ENCODE measurements at regions not wholly inside any gene's neighbourhood (a gene's known extent, or its start where the extent isn't known, plus 50 kb on each side); places are given as distances from the start of the nearest gene placed in this dataset.
"Not testable (repeated sequence)": the region's sequence is repeated elsewhere in the genome, so short reads cannot be mapped to it uniquely, and the experiment has no call there.

DNA sequence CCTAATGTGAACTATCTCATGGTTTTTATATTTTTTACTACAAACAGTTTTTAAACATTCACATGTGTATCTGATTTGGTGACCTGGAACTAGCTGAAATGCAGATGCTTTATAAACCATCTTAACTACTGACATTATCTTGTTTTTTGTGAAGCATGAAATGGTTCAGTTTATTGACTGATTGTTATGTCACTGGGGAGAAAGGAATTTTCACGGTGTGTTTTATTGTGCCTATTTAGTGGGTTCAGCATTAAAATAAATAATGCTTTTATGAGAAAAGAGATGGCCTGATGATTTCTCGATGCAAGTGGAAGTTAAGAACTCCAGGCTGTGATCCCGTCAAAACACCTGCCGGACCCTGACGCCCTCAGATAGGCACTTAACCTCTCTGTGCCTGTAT lies 79.9 kb upstream of the KIF26B start:
- H3K4me1 Mint-ChIP-seq = peaks cover 9% of the 10 kb centered on the region
- no peaks in the 10 kb centered on the region for H3K27me3 Mint-ChIP-seq (ENCODE audit: low read depth)
- peaks cover 25% of the 10 kb centered on the region for H3K9me3 Mint-ChIP-seq
- DNase-seq (ENCODE audit: low spot score in 2 of 2, unreplicated experiment in 2 of 2) = no peak
- H3K27ac Mint-ChIP-seq = no peak overlapping the region
- TF ChIP-seq, protein P1, sequence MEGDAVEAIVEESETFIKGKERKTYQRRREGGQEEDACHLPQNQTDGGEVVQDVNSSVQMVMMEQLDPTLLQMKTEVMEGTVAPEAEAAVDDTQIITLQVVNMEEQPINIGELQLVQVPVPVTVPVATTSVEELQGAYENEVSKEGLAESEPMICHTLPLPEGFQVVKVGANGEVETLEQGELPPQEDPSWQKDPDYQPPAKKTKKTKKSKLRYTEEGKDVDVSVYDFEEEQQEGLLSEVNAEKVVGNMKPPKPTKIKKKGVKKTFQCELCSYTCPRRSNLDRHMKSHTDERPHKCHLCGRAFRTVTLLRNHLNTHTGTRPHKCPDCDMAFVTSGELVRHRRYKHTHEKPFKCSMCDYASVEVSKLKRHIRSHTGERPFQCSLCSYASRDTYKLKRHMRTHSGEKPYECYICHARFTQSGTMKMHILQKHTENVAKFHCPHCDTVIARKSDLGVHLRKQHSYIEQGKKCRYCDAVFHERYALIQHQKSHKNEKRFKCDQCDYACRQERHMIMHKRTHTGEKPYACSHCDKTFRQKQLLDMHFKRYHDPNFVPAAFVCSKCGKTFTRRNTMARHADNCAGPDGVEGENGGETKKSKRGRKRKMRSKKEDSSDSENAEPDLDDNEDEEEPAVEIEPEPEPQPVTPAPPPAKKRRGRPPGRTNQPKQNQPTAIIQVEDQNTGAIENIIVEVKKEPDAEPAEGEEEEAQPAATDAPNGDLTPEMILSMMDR (IDR thresholded peaks at IDR 0.05; ENCODE audit: unreplicated experiment) = no peak
- H3K4me3 Mint-ChIP-seq = no peak overlapping the region
- H3K36me3 Mint-ChIP-seq = peaks cover 16% of the 10 kb centered on the region

DNA sequence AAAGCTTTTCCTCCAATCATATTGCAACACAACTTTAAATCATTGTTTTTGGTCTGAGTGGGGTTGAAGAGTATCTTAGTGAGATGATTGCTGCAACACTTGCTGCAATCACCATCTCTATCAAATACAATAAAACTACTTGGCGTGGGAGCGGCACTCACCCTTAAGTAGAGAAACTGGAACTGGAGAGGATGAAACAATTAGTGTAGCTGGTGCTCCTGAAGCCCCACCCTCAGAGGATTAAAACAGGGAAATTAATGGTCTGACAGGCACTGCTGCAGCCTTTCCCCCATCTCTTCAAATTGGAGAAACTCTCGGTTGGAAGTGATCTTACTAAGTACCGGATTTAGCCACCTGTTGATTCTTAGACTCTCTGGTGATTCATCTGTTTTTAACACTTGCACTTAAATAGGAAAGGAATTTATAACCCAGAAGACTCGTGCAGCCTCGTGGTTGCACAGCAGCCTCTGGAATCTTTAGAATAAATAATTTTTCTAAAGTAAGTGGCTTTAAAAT lies 80.5 kb upstream of the KIF26B start:
- Mint-ChIP-seq H3K27ac (no peak overlapping the region), H3K9me3 (peaks cover 25% of the 10 kb centered on the region)
- TF ChIP-seq, protein P1 (IDR thresholded peaks at IDR 0.05; ENCODE audit: unreplicated experiment) = no peak

DNA sequence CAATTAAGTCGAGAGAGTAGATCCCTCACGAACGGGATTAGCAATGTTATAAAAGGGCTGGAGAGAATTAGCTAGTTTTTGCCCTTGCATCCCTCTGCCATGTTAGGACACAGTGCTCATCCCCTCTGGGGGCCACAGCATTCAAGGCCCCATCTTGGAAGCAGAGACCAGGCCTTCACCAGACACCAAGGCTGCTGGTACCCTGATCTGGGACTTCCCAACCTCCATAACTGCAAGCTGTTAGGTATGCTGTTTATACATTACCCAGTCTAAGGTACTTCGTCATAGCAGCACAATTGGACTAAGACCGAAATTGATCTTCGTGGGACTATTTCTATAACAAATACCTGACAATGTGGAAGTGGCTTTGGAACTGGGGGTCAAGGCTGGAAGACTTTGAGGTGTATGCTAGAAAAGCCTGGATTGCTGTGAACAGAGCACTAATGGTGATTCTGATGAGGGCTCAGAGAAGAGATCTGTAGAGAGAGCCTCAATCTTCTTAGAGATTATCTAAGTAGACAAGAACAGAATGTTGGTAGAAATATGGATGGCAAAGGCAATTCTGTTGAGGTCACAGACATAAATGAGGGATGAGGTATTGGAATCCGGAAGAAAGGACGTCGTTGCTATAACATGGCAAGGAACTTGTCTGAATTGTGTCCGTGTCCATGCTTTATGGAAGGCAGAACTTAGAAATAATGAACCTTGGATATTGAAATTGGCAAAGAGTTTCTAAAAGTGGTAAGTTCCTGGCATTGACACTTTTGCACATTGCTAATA lies 83.8 kb upstream of the KIF26B start:
- Mint-ChIP-seq H3K4me3 (no peak overlapping the region), H3K27ac (no peak overlapping the region), H3K36me3 (peaks cover 16% of the 10 kb centered on the region), H3K27me3 (ENCODE audit: low read depth) (no peaks in the 10 kb centered on the region), H3K4me1 (peaks cover 9% of the 10 kb centered on the region), H3K9me3 (peaks cover 19% of the 10 kb centered on the region)
- TF ChIP-seq, protein P1 (IDR thresholded peaks at IDR 0.05; ENCODE audit: unreplicated experiment) = no peak
- no peak for DNase-seq (ENCODE audit: low spot score in 2 of 2, unreplicated experiment in 2 of 2)

More for the DNA sequence above, 80.5 kb upstream of the KIF26B start:
- peaks cover 9% of the 10 kb centered on the region for H3K4me1 Mint-ChIP-seq
- H3K4me3 Mint-ChIP-seq = no peak overlapping the region
- DNase-seq (ENCODE audit: low spot score in 2 of 2, unreplicated experiment in 2 of 2) = no peak
- H3K36me3 Mint-ChIP-seq = peaks cover 16% of the 10 kb centered on the region
- H3K27me3 Mint-ChIP-seq (ENCODE audit: low read depth) = no peaks in the 10 kb centered on the region

DNA sequence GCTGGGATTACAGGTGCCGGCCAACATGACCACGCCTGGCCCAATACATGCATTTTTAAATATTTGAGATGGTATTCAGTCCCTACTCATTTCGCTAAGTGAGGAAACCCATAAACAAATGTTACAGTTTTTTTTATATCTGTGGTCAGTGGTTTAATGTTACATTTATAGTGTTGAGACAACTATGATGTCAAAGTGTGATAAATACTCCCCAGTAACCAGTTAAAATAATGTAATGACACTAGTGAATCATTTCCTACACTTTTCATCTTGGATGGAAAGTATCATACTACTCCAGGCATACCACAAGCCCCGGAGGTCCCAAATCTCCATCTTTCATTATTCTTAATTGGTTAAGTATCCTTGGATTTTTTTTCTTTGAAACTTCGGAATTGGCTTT lies 87.5 kb upstream of the KIF26B start:
- Mint-ChIP-seq H3K27me3 (ENCODE audit: low read depth) (no peaks in the 10 kb centered on the region), H3K27ac (no peak overlapping the region), H3K4me1 (no peaks in the 10 kb centered on the region), H3K9me3 (peaks cover 19% of the 10 kb centered on the region), H3K36me3 (peaks cover 13% of the 10 kb centered on the region), H3K4me3 (no peak overlapping the region)
- DNase-seq (ENCODE audit: low spot score in 2 of 2, unreplicated experiment in 2 of 2) = no peak
- TF ChIP-seq, protein P1 (IDR thresholded peaks at IDR 0.05; ENCODE audit: unreplicated experiment) = no peak

DNA sequence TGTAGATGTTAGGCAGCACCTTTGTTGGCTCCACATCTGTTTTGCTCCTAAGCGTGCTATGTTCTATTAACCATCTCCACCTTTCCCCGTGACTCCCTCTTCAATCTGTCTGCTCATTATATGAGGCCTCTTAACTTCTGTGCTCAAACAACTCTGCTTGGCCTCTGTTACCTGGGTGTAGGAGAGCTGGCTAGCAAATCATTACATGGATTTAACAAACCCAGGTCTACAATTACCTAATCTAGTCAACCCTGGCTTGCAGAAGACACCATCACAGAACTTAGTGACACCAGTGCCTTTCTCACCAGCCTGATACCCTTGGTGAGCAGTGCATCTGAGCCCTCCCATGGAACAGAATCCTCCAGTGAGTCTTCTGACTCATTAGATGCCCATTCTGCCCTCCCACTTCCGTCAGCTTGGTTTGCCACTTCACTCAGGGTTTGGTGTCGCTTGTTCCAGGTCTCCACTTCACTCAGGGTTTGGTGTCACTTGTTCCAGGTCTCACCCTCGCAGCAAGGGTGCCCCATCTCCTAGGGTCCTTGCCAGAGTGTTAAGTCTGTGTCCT lies 92.0 kb upstream of the KIF26B start:
- Mint-ChIP-seq H3K4me1 (peaks cover 12% of the 10 kb centered on the region), H3K4me3 (no peak overlapping the region), H3K9me3 (peaks cover 7% of the 10 kb centered on the region), H3K36me3 (peaks cover 3% of the 10 kb centered on the region), H3K27me3 (ENCODE audit: low read depth) (no peaks in the 10 kb centered on the region), H3K27ac (no peak overlapping the region)
- TF ChIP-seq, protein P1 (IDR thresholded peaks at IDR 0.05; ENCODE audit: unreplicated experiment) = no peak
- no peak for DNase-seq (ENCODE audit: low spot score in 2 of 2, unreplicated experiment in 2 of 2)

DNA sequence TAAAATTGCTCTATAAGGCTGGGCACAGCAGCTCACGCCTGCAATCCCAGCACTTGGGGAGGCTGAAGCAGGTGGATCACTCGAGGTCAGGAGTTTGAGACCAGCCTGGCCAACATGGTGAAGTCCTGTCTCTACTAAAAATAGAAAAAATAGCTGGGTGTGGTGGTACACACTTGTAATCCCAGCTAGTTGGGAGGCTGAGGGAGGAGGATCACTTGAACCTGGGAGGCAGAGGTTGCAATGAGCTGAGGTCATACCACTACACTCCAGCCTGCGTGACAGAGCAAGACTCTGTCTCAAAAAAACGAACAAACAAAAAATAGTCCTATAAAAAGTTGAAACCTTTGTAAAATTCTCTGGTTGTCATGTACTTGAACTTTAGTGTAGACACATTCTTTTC lies 93.0 kb upstream of the KIF26B start:
- H3K27ac Mint-ChIP-seq; H3K9me3 Mint-ChIP-seq; H3K36me3 Mint-ChIP-seq; H3K4me3 Mint-ChIP-seq; H3K27me3 Mint-ChIP-seq (ENCODE audit: low read depth); DNase-seq (ENCODE audit: low spot score in 2 of 2, unreplicated experiment in 2 of 2): not testable (repeated sequence)
- H3K4me1 Mint-ChIP-seq = peaks cover 12% of the 10 kb centered on the region

Data from mesothelial cell of epicardium (in vitro differentiated cells).